ENCODE measurements at regions not wholly inside any gene's neighbourhood (a gene's known extent, or its start where the extent isn't known, plus 50 kb on each side); places are given as distances from the start of the nearest gene placed in this dataset.

- no peaks in the 10 kb centered on the region for H3K9me3 ChIP-seq (ENCODE audit: low read length)
- H4K20me1 ChIP-seq (ENCODE audit: insufficient read depth) = no peaks in the 10 kb centered on the region
- no peak overlapping the region for H3K4me2 ChIP-seq (ENCODE audit: low read length)
- no peaks in the 10 kb centered on the region for H3K36me3 ChIP-seq (ENCODE audit: insufficient read depth, low read length)
- H3K4me3 ChIP-seq (ENCODE audit: low read length) = no peak overlapping the region
- H3K27me3 ChIP-seq (ENCODE audit: insufficient read depth, low read depth, low read length) = no peaks in the 10 kb centered on the region
- no peaks in the 10 kb centered on the region for H3F3A ChIP-seq (ENCODE audit: insufficient read depth, low read length, poor library complexity, severe bottlenecking)
- no peak overlapping the region for H3K9ac ChIP-seq (ENCODE audit: low read length)
- H3K27ac ChIP-seq (ENCODE audit: low read length) = no peak overlapping the region
- no peak overlapping the region for H2AFZ ChIP-seq (ENCODE audit: low read depth, low read length)
- H3K79me2 ChIP-seq (replicated peaks; ENCODE audit: insufficient read depth, low read length) = no peaks in the 10 kb centered on the region
- TF ChIP-seq TAF1 (IDR thresholded peaks at IDR 0.05; ENCODE audit: low read depth) (no peak), EZH2 (IDR thresholded peaks at IDR 0.05; ENCODE audit: borderline replicate concordance, insufficient read depth, low read length, poor library complexity, severe bottlenecking) (no peak), EP300 (conservative IDR thresholded peaks at IDR 0.05; ENCODE audit: poor library complexity, severe bottlenecking) (no peak), SMC3 (conservative IDR thresholded peaks at IDR 0.05; ENCODE audit: poor library complexity) (no peak), CTCF (IDR thresholded peaks at IDR 0.05; ENCODE audit: poor library complexity, severe bottlenecking) (no peak), POLR2AphosphoS5 (IDR thresholded peaks at IDR 0.05) (no peak), MXI1 (conservative IDR thresholded peaks at IDR 0.05; ENCODE audit: poor library complexity, severe bottlenecking) (no peak), RAD21 (conservative IDR thresholded peaks at IDR 0.05) (no peak)
- TF ChIP-seq, protein P1, sequence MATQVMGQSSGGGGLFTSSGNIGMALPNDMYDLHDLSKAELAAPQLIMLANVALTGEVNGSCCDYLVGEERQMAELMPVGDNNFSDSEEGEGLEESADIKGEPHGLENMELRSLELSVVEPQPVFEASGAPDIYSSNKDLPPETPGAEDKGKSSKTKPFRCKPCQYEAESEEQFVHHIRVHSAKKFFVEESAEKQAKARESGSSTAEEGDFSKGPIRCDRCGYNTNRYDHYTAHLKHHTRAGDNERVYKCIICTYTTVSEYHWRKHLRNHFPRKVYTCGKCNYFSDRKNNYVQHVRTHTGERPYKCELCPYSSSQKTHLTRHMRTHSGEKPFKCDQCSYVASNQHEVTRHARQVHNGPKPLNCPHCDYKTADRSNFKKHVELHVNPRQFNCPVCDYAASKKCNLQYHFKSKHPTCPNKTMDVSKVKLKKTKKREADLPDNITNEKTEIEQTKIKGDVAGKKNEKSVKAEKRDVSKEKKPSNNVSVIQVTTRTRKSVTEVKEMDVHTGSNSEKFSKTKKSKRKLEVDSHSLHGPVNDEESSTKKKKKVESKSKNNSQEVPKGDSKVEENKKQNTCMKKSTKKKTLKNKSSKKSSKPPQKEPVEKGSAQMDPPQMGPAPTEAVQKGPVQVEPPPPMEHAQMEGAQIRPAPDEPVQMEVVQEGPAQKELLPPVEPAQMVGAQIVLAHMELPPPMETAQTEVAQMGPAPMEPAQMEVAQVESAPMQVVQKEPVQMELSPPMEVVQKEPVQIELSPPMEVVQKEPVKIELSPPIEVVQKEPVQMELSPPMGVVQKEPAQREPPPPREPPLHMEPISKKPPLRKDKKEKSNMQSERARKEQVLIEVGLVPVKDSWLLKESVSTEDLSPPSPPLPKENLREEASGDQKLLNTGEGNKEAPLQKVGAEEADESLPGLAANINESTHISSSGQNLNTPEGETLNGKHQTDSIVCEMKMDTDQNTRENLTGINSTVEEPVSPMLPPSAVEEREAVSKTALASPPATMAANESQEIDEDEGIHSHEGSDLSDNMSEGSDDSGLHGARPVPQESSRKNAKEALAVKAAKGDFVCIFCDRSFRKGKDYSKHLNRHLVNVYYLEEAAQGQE (IDR thresholded peaks at IDR 0.05; ENCODE audit: borderline replicate concordance) = no peak
- H3K9me2 ChIP-seq (ENCODE audit: insufficient read depth, low read length) = no peaks in the 10 kb centered on the region
Observed at GRCh38 chr3:39725321-39725720, 84.1 kb upstream of the MYRIP start.

DNA sequence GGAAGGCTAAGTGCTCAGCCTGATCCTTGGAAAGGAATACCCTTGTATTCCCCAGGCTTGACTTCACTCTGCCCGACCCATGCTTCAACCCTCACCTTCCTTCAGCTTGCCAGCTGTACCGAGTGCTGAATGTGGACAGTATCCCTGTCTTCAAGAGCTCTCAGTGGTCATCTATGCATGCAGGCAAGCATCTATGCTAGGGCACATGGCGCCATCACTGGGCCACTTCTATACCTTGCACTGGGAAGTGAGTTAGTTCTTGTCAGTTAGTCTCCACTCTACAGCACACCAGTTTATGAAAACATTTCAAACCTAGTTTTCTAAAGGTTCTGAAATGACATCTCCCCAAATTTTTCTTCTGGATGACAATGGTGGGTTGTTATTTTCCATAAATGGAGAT lies 82.0 kb upstream of the MYRIP start:
- Histone ChIP-seq H3K9me3 (ENCODE audit: low read length) (no peaks in the 10 kb centered on the region), H2AFZ (ENCODE audit: low read depth, low read length) (no peak overlapping the region), H3K79me2 (replicated peaks; ENCODE audit: insufficient read depth, low read length) (no peaks in the 10 kb centered on the region), H3F3A (ENCODE audit: insufficient read depth, low read length, poor library complexity, severe bottlenecking) (no peaks in the 10 kb centered on the region), H3K27ac (ENCODE audit: low read length) (no peak overlapping the region), H4K20me1 (ENCODE audit: insufficient read depth) (no peaks in the 10 kb centered on the region), H3K36me3 (ENCODE audit: insufficient read depth, low read length) (no peaks in the 10 kb centered on the region), H3K4me2 (ENCODE audit: low read length) (no peak overlapping the region), H3K4me3 (ENCODE audit: low read length) (no peak overlapping the region), H3K9me2 (ENCODE audit: insufficient read depth, low read length) (no peaks in the 10 kb centered on the region), H3K9ac (ENCODE audit: low read length) (no peak overlapping the region), H3K27me3 (ENCODE audit: insufficient read depth, low read depth, low read length) (no peaks in the 10 kb centered on the region)
- no peak for TF ChIP-seq EP300 (conservative IDR thresholded peaks at IDR 0.05; ENCODE audit: poor library complexity, severe bottlenecking)
- no peak for TF ChIP-seq POLR2AphosphoS5 (IDR thresholded peaks at IDR 0.05)
- no peak for TF ChIP-seq TAF1 (IDR thresholded peaks at IDR 0.05; ENCODE audit: low read depth)
- TF ChIP-seq CTCF (IDR thresholded peaks at IDR 0.05; ENCODE audit: poor library complexity, severe bottlenecking) = no peak
- TF ChIP-seq RAD21 (conservative IDR thresholded peaks at IDR 0.05) = no peak
- TF ChIP-seq EZH2 (IDR thresholded peaks at IDR 0.05; ENCODE audit: borderline replicate concordance, insufficient read depth, low read length, poor library complexity, severe bottlenecking) = no peak
- no peak for TF ChIP-seq MXI1 (conservative IDR thresholded peaks at IDR 0.05; ENCODE audit: poor library complexity, severe bottlenecking)
- TF ChIP-seq SMC3 (conservative IDR thresholded peaks at IDR 0.05; ENCODE audit: poor library complexity) = no peak
- TF ChIP-seq, protein P1 (IDR thresholded peaks at IDR 0.05; ENCODE audit: borderline replicate concordance) = no peak

All from neural cell (in vitro differentiated cells).